GM23338 (cell line): ENCODE measurements at regions not wholly inside any gene's neighbourhood (a gene's known extent, or its start where the extent isn't known, plus 50 kb on each side); places are given as distances from the start of the nearest gene placed in this dataset.

Source experiments
- EZH2 ChIP-seq: fragments of 200-600 bp; sonication (generic); IDR thresholded peaks from one replicate; pipeline ENCODE4 v1.8.0; 2017; ENCODE audit warnings: antibody characterized with exemption, mild to moderate bottlenecking, low read depth; ENCODE audit not compliant: unreplicated experiment
- EZH2phosphoT487 ChIP-seq: fragments of 200-600 bp; sonication (generic); IDR thresholded peaks from one replicate; pipeline ENCODE4 v1.8.1; 2018; ENCODE audit warnings: antibody characterized with exemption; ENCODE audit not compliant: unreplicated experiment
- POLR2AphosphoS5 ChIP-seq: IDR thresholded peaks from 2 replicates; pipeline ENCODE4 v1.6.1; 2016; ENCODE audit warnings: antibody characterized with exemption, low read depth
- ZNF331 ChIP-seq: fragments of 250-450 bp; sonication (Bioruptor Pico); IDR thresholded peaks from 2 replicates; pipeline ENCODE4 v1.5.0; 2020; ENCODE audit warnings: low read depth, mild to moderate bottlenecking, moderate library complexity
- TF ChIP-seq, protein P1 (sequence below): fragments of 250-450 bp; sonication (Bioruptor Pico); IDR thresholded peaks from 2 replicates; pipeline ENCODE4 v1.5.0; 2020; ENCODE audit warnings: mild to moderate bottlenecking, moderate library complexity
- TF ChIP-seq, protein P2 (sequence below), 2 experiments: fragments of 200-600 bp in 1 of 2; sonication (generic) in 1 of 2; conservative IDR thresholded peaks; 2 replicates each; pipeline versions ENCODE4 v1.5.1 to v1.6.1; 2016 to 2017; ENCODE audit warnings: antibody characterized with exemption in 2 of 2, low read depth in 2 of 2, mild to moderate bottlenecking in 2 of 2, moderate library complexity in 1 of 2
- TF ChIP-seq, protein P3 (sequence below): IDR thresholded peaks from one replicate; pipeline ENCODE4 v1.6.1; 2018; ENCODE audit warnings: antibody characterized with exemption; ENCODE audit not compliant: unreplicated experiment

DNA sequence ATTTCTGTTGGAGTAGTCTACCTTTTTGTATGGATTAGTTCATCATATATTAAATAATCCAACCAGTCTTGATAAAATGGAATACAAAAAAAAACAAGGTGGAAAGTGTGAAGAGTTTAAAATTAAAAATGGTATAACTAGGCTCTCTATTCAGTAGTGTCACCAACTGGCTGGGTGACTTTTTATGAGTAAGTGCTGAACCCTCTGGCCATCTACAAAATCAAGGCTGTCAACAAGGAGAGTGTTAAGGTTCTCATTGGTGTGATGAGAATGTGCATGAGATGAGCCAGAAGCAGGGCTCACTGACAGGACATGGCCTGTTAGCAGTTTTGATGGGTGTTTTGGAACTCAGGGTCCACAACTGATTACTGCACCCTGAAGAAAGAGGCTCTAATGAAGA, 343.2 kb downstream of the AASDHPPT start:
- TF ChIP-seq EZH2phosphoT487 (no peak), POLR2AphosphoS5 (no peak), ZNF331 (CRISPR knock-in tag) (no peak), EZH2 (no peak)
- TF ChIP-seq, protein P1, sequence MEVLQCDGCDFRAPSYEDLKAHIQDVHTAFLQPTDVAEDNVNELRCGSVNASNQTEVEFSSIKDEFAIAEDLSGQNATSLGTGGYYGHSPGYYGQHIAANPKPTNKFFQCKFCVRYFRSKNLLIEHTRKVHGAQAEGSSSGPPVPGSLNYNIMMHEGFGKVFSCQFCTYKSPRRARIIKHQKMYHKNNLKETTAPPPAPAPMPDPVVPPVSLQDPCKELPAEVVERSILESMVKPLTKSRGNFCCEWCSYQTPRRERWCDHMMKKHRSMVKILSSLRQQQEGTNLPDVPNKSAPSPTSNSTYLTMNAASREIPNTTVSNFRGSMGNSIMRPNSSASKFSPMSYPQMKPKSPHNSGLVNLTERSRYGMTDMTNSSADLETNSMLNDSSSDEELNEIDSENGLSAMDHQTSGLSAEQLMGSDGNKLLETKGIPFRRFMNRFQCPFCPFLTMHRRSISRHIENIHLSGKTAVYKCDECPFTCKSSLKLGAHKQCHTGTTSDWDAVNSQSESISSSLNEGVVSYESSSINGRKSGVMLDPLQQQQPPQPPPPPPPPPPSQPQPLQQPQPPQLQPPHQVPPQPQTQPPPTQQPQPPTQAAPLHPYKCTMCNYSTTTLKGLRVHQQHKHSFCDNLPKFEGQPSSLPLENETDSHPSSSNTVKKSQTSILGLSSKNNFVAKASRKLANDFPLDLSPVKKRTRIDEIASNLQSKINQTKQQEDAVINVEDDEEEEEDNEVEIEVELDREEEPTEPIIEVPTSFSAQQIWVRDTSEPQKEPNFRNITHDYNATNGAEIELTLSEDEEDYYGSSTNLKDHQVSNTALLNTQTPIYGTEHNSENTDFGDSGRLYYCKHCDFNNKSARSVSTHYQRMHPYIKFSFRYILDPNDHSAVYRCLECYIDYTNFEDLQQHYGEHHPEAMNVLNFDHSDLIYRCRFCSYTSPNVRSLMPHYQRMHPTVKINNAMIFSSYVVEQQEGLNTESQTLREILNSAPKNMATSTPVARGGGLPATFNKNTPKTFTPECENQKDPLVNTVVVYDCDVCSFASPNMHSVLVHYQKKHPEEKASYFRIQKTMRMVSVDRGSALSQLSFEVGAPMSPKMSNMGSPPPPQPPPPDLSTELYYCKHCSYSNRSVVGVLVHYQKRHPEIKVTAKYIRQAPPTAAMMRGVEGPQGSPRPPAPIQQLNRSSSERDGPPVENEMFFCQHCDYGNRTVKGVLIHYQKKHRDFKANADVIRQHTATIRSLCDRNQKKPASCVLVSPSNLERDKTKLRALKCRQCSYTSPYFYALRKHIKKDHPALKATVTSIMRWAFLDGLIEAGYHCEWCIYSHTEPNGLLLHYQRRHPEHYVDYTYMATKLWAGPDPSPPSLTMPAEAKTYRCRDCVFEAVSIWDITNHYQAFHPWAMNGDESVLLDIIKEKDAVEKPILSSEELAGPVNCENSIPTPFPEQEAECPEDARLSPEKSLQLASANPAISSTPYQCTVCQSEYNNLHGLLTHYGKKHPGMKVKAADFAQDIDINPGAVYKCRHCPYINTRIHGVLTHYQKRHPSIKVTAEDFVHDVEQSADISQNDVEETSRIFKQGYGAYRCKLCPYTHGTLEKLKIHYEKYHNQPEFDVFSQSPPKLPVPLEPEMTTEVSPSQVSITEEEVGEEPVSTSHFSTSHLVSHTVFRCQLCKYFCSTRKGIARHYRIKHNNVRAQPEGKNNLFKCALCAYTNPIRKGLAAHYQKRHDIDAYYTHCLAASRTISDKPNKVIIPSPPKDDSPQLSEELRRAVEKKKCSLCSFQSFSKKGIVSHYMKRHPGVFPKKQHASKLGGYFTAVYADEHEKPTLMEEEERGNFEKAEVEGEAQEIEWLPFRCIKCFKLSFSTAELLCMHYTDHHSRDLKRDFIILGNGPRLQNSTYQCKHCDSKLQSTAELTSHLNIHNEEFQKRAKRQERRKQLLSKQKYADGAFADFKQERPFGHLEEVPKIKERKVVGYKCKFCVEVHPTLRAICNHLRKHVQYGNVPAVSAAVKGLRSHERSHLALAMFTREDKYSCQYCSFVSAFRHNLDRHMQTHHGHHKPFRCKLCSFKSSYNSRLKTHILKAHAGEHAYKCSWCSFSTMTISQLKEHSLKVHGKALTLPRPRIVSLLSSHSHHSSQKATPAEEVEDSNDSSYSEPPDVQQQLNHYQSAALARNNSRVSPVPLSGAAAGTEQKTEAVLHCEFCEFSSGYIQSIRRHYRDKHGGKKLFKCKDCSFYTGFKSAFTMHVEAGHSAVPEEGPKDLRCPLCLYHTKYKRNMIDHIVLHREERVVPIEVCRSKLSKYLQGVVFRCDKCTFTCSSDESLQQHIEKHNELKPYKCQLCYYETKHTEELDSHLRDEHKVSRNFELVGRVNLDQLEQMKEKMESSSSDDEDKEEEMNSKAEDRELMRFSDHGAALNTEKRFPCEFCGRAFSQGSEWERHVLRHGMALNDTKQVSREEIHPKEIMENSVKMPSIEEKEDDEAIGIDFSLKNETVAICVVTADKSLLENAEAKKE, result no peak
- TF ChIP-seq, protein P2, sequence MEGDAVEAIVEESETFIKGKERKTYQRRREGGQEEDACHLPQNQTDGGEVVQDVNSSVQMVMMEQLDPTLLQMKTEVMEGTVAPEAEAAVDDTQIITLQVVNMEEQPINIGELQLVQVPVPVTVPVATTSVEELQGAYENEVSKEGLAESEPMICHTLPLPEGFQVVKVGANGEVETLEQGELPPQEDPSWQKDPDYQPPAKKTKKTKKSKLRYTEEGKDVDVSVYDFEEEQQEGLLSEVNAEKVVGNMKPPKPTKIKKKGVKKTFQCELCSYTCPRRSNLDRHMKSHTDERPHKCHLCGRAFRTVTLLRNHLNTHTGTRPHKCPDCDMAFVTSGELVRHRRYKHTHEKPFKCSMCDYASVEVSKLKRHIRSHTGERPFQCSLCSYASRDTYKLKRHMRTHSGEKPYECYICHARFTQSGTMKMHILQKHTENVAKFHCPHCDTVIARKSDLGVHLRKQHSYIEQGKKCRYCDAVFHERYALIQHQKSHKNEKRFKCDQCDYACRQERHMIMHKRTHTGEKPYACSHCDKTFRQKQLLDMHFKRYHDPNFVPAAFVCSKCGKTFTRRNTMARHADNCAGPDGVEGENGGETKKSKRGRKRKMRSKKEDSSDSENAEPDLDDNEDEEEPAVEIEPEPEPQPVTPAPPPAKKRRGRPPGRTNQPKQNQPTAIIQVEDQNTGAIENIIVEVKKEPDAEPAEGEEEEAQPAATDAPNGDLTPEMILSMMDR (conservative IDR thresholded peaks at IDR 0.05; ENCODE audit: low read depth in 2 of 2), result no peak
- TF ChIP-seq, protein P3, sequence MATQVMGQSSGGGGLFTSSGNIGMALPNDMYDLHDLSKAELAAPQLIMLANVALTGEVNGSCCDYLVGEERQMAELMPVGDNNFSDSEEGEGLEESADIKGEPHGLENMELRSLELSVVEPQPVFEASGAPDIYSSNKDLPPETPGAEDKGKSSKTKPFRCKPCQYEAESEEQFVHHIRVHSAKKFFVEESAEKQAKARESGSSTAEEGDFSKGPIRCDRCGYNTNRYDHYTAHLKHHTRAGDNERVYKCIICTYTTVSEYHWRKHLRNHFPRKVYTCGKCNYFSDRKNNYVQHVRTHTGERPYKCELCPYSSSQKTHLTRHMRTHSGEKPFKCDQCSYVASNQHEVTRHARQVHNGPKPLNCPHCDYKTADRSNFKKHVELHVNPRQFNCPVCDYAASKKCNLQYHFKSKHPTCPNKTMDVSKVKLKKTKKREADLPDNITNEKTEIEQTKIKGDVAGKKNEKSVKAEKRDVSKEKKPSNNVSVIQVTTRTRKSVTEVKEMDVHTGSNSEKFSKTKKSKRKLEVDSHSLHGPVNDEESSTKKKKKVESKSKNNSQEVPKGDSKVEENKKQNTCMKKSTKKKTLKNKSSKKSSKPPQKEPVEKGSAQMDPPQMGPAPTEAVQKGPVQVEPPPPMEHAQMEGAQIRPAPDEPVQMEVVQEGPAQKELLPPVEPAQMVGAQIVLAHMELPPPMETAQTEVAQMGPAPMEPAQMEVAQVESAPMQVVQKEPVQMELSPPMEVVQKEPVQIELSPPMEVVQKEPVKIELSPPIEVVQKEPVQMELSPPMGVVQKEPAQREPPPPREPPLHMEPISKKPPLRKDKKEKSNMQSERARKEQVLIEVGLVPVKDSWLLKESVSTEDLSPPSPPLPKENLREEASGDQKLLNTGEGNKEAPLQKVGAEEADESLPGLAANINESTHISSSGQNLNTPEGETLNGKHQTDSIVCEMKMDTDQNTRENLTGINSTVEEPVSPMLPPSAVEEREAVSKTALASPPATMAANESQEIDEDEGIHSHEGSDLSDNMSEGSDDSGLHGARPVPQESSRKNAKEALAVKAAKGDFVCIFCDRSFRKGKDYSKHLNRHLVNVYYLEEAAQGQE, result no peak
